HG03139 (cell line): ENCODE measurements at regions not wholly inside any gene's neighbourhood (a gene's known extent, or its start where the extent isn't known, plus 50 kb on each side); places are given as distances from the start of the nearest gene placed in this dataset.
"Not testable (repeated sequence)": the region's sequence is repeated elsewhere in the genome, so short reads cannot be mapped to it uniquely, and the experiment has no call there.

ENCODE experiments used
- ATAC-seq: cut with Tn5 transposase; IDR thresholded peaks from one replicate; pipeline ENCODE4 v1.9.1; 2021; ENCODE audit not compliant: unreplicated experiment

DNA sequence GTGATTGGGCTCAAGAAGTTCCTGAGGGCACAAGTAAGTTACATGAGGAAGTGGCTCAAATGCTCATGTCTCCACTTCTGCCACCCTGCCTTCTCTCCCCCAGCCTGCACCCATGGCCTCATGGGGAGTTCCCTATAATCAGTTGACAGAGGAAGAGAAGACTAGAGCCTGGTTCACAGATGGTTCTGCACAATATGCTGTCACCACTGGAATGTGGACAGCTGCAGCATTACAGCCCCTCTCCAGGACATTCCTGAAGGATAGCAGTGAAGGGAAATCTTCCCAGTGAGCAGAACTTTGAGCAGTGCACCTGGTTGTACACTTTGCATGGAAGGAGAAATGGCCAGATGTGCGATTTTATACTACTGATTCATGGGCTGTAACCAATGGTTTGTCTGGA lies 352.3 kb downstream of the C12orf75 start:
- not testable (repeated sequence) for ATAC-seq

DNA sequence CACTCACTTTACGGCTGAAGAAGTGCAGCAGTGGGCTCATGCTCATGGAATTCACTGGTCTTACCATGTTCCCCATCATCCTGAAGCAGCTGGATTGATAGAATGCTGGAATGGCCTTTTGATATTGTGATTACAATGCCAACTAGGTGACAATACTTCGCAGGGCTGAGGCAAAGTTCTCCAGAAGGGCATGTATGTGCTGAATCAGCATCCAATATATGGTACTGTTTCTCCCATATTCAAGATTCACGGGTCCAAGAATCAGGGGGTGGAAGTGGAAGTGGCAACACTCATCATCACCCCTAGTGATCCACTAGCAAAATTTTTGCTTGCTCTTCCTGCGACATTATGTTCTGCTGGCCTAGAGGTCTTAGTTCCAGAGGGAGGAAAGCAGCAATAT lies 353.3 kb downstream of the C12orf75 start:
- not testable (repeated sequence) for ATAC-seq

DNA sequence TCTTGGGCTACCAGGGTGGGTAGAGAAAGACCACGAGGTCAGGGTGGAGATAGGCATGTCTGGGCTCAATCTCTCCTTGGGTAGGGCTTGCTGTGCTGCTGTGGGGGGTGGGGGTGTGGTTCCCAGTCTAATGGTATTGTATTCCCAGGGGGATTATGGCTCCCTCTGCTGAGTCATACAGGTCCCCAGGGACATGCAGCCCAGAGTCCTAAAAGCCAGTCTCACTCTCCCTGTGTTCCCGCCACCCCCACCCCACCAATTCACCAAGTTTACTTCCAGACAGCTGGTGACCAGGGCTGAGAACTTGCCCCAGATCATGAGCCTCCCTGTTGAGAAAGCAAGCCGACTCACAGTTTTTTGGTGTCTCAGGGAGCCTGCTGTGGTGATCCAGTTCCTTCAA lies 367.6 kb downstream of the C12orf75 start:
- no peak for ATAC-seq

DNA sequence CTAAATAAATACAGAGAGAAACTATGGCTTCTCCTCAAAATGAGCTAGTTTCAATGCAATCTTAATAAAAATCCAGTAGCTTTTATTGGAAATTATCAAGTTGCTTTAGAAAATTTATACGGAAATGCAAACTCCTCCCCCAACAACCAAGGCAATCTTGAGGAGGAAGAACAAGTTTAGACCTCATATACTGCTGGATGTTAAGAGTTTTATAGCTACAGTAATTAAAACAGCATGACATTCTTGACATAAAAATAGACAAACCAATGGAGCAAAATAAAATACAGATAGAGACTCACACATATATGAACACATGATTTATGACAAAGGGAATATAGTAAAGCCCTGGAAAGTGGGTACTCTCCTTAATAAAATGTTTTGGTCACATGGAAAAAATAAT lies 368.7 kb downstream of the C12orf75 start:
- no peak for ATAC-seq

DNA sequence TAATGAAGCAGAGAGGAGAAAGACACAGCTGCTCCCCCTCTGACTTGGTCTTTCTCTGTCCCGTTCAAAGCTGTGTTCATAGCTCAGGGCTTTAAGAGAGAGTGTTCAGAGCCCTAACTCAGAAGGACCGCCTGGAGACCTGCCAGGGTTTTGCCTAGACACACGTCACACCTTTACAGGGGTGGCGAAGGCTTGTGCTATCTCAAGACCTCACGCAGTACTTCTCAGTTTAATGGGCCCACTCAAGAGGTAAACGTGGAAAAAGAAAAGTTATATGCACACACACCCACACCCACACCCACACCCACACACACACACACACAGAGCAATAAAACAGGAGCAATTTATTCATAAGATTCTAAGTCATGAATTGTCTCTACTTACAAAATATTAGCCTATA lies 374.3 kb downstream of the C12orf75 start:
- no peak for ATAC-seq

DNA sequence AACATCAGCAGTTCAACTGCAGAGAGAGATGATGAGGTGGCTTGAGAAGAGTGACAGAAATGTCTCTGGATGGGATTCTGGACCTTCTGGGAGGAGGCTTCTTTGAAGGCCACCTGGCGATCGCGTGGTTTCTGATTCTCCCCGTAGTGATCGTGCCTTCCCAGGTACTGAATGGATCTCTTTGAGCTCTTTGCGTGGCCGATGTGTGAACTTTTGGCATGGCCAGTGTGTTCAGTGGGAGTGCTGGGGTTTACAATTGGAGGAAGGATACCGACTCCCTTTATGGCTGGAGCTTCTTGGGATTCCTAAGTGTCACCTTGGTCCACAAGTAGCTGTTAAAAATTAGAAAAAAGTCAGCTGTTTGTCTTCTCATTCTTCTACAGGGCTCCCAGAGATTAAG lies 374.7 kb downstream of the C12orf75 start:
- no peak for ATAC-seq

DNA sequence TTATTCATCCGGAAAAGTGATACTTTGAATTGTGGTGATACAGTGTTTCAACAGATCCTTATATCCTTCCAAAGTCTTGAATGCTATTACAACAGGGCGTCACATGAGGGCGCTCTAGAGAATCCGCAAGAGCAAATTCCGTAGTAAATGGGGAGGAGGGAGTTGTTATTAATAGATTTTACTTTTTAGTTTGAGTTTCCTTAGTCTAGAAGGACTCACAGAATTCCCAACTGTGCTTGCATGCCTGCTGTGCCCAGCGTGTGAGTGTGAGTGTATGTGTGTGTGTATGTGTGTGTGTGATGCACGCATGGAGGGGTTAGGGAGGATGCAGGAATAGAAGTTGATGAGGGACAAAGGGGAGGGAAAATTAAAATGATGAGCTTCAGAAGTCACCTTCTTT lies 375.3 kb downstream of the C12orf75 start:
- ATAC-seq: no peak

DNA sequence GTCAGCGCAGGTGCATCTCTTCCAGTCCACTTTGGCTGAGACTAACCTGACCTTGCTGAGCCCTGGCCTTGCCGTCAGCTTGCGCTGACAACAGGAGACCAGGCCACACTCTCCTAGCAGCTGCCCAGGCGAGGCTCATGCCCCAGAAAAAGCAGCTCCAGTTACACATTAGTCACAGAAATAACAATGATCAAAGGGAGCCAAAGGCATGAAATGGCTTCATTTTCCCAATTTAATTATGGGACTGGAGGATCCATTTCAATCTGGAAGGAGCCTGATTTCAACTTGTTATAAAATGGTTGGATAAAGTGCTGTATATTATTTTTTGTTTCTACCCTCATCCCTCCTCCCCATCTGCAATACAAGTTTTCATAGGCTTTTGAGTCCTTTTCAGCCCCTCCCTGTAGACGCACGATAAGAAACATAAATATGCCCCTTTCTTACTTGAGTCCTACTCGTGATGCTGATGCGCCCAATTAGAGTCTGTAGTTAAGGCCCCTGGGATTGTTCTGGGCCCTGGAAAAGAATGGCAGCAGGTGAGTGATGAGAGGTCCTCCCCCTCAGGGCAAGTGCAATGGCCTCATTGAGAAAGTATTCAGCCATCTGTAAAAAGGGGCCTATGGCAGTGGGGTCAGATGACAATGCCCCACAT lies 376.0 kb downstream of the C12orf75 start:
- no peak for ATAC-seq

DNA sequence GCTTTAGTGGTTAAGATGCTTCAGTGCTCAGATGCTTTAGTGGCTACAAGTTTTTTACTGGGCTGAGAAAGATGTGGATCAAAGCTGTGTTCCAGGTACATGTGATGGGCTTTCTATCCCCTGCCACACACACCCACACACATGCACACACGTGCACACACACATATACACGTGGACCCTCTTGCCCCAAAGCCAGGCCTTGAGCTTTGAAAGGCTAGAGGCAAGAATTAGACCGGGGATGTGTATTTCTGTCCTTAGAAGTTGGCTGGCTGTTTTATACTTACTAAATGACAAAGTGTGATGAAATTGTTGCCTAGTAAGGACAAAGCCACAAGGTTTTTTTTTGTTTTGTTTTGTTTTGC lies 376.5 kb downstream of the C12orf75 start:
- ATAC-seq: no peak

DNA sequence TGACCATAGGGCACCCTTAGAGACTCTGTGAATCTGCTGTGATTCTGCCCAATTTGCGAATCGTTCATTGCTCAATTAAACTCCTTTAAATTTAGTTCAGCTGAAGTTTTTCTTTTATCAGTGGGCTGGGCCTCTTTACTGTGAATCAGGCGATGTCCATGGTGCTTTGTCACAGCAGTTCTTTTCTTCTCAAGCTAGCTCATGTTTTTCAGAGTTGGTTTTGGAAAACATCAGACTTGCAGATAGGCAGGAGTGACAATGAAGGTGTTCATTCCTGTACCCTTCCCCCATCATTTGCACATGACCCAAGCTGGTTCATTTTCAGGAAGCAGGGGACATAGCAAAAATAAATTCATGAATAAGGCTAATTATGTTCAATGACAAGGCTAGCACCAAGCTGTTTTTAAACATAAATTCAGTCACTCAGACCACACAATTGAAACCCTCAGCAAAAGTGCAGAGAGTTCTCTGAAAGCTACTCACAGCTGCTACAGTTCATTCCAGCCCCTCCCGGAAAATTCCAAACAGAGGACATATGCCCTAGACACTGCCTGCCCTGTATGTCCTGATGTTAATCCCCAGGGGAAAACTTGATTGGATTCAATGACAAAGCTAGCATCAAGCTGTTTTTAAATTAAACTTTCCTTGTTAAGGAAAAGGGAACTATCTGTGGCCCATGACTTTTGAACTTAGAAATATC lies 383.3 kb downstream of the C12orf75 start:
- ATAC-seq: no peak

DNA sequence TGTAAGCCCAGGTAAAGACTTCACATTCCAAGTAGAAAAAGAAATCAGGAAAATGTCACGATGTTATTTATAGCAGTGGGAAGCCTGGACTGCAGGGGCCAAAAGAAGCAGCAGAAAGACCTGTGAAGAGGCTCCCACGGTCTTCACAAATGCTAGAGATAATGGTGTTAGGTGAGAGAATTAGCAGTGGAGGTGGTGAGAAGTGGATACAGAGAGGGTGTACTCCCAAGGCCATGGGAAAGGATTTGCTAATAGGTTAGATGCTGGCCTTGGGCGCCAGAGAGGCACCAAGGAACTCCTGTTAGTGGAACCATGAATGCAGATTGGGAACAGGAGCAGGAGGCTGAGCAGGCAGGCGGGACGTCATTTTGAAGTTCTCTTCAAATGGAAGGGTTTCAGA lies 386.1 kb downstream of the C12orf75 start:
- no peak for ATAC-seq

DNA sequence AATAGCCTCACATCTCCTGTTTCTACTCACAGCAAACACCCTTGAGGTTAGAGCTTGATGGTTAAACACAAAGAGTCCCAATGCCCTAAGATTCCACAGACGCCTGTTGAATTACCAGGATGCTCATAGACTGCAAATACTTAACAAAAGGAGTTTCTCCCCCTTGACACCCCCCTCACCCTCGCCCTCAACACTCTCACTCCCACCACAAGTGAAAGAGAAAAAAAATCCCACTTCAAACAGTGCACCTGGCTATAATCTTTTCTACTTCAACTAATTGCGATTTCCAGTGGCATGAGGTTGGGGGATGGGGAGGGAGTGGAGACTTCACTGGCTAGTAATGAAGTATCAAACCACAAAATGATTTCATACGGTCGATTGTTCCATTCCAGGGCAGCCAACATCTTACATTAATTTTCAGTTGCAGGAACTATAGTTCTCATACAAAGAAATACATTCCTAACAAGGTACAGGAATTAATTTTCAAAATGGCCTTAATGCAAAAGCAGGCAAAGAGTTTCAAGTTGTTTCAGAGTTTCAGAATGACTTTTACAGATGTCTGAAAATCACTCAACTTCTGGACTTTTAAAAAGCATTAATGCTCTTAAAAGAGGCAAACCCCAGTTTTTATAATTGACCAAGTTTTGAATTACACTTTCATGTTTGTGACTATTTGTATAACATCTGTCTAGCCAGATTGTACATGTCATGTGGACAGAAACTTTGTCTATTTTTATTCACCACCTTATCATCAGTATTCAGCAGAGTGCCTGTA lies 390.7 kb downstream of the C12orf75 start:
- ATAC-seq: no peak

DNA sequence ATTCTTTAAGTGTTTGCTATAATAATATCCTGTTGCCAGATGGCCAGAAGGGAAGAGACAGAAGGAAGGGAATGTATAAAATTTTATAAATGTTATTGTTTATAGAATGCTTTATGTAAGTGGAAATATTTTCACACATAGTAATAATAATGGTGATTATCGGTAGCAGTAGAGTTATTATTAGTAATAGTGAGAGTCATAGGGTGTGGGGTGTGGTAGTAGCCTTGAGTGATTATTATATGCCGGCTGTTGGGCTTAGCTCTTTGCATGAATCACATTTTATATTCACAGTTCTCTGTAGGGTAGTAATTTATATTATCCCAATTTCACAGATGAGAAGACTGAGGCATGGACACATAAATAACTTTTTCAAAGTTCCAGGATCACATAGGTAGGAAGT lies 391.4 kb downstream of the C12orf75 start:
- no peak for ATAC-seq

DNA sequence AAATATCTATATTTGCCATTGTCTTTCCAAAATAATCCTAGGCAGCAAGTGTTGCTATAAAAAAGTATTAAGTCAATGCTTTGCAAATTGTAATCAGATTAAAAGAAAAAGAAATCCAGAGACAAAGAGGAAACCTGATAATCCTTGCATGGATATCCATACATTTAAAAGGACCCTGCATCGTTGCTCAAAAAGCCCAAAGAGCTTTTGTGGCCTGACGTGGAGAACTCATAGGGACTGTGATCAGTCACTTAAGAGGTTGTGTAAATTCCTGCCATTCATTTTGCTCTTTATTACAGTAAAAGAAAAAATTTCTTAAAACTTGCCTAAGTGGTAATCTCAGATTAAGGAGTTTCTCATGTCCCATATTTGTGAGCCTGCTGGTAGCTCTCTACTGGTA lies 392.6 kb downstream of the C12orf75 start:
- no peak for ATAC-seq

DNA sequence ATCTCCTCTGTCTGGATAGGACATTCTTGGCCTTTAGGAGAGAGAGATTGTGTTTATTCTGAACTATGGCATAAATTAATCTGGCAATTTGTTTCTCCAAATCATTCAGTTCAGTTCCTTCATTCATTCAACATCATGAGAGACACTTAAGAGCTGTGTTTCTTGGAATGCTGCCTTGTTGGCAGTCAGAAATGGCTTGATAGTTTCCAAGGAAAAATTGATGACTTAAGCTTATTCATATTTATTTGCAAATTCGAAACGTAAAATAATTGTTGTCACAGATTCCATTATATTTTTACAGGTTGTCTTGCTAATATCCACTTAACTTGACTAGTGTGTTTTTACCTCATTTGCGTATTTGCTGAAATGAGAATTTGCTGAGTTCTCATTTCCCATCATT lies 393.0 kb downstream of the C12orf75 start:
- no peak for ATAC-seq

DNA sequence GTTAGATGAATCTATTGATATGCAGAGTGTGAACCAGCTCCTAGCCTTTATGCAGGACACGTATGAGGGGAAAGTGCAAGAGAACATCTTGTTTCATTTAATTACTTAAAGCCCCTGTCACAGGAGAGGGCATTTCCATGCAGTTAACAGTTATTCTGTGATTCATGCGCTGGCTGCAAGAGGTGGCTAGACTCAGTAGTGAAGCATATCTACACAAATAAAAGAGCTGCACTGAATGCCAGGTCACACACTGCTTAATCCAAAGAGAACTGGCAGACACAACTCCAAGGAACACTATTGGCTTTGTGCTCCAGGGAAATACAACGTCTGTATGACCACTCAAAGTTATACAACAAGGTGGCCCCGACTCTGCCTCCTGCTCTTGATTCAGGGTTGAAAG lies 394.1 kb downstream of the C12orf75 start:
- no peak for ATAC-seq

DNA sequence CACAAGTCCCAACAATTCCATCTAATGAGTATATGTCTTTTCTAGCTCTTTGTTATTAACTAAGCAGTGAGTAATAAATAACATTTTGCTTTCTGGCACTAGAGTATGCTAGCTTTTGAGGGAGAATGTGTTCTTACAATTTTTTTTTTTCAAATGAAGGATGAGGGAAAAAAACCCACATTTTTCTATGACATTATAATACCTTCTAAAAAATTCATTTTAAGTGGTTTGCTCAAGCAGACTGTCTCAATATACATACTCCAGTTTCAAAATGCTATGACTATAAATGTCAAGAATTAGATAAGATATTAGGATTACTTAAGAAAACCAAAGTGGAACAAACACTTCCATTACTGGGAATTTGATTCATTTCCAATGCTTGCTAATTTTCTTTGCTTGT lies 394.6 kb downstream of the C12orf75 start:
- ATAC-seq: no peak

DNA sequence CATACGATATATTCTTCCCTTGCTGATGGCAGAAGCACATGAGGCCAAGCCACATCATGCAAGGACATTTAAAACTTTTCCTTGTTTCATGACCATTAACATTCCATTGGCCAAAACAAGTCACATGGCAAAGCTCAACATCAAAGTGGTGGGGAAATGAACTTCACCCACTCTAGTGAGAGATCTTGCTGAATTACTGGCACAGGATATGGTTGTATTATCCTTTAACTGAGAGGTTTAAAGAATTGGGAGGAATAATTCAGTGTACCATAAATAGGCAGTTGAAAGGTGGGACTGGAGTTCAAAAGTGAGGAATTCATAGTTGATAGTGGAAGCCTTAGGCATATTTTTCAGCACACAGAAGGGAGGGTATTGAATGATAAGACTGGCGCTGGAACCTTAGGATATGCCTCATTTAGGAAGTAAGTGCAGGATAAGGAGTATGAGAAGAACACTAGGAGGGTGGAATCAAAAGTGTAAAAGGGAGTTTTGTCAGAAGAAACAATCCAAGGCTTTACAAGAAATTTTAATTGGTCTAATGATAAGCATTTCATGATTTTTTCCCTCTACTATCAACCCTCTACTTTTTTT lies 398.8 kb downstream of the C12orf75 start:
- no peak for ATAC-seq

DNA sequence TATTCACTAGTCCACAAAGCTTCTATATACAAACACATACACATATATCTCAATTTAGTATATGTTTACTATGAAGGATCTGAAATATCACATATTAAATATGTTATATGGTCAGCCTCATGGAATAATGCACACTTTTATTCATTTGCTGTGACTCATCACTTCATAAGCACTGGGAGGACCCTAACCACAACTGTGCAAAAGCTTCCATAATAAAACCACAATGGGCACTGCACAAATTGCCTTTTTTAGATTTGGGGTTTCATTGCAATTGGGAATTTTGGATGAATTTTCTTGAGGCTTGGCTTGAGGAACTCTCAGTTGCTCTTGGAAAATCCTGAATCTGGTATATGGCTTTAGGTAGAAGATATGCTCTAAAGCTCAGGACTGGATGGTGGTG lies 399.4 kb downstream of the C12orf75 start:
- no peak for ATAC-seq

DNA sequence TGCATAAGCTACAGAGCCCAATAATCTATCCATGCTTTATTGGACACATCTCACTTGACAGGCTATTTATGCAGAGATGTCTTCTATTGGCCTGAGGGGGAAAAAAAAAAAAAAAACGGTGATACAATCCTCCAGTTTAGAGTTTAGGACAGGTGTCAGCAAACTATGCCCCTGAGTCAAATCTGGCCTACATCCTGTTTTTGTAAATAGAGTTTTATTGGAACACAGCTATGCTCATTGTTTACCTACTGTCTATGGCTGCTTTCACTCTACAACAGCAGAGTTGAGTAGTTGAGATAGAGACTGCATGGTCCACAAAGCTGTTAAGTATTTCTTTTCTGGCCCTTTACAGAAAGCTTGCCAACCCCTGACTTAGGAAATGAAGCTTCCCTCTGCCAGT lies 403.1 kb downstream of the C12orf75 start:
- ATAC-seq: no peak

DNA sequence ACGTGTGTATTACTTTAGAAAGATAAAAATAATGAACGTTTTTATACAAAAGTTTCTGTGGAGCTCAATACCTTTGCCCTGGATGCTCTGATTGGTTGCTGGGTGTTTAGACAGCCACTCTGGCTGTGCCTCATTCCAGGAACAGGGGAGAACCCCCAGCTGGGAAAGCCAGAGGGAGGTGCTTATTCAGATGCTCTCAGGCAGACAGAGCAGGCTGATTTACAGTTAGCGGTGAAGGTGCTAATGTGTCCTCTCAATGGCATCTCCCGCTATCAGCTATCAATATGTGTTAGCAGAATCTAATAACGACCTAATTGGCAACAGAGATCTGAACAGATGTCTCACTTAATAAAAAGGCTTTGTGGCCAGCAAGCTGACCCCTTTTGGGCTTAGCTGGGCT lies 402.3 kb downstream of the NUAK1 start:
- no peak for ATAC-seq

DNA sequence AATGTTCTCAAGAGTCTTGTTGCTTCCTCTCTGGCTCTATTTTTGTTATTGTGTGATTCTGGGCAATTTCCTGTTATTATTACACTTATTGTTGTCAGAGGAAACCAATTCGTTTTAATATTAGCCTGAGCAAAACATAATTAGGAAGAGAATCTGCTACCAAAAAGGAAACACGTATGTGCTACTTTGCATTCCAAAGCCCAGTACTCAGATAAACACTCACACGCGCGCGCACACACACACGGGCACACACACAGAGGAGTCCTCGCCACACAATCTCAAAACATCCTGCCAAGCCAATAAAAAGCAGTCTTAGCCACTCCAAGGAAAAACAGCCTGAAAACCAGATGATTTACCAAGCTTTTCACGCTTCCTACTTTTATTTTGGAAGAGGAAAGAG lies 400.7 kb downstream of the NUAK1 start:
- ATAC-seq: no peak
